K562 (cell line): ENCODE measurements at regions not wholly inside any gene's neighbourhood (a gene's known extent, or its start where the extent isn't known, plus 50 kb on each side); places are given as distances from the start of the nearest gene placed in this dataset.

Experiments used
- ATAC-seq: fragments of 200-7000 bp; cut with Tn5 transposase; 3 replicates; pipeline ENCODE4 v1.9.1; 2020; ENCODE audit warnings: moderate library complexity
- BruUV-seq: library from RNA; stranded (reverse); fragments of 400-500 nt; replicated peaks from 2 replicates; lab custom pipeline; 2021; lab: Mats Ljungman, UMichigan
- CTCF ChIA-PET: fragments of 300-600 bp; formaldehyde crosslinking; extraction: SDS; loops from one replicate; lab custom pipeline; 2021; ENCODE audit warnings: low intra/inter-chr PET ratio; lab: Yijun Ruan, JAX
- POLR2A ChIA-PET: fragments of 300-600, 350-650 bp; sonication (Branson Sonifier 250); formaldehyde crosslinking; extraction: SDS; loops from one replicate; lab custom pipeline; 2021; ENCODE audit warnings: antibody characterized with exemption, inconsistent platforms; lab: Yijun Ruan, JAX
- DNase-seq, 4 experiments: peaks; one replicate each; pipeline versions ENCODE4 v3.0.0 to v3.0.0-alpha.2; 2011 to 2018; ENCODE audit warnings: low spot score in 3 of 4, mixed read lengths in 3 of 4; ENCODE audit errors: extremely low read depth in 1 of 4
- FAIRE-seq: peaks from 2 replicates; lab custom pipeline; 2011; peaks lifted over from hg19 to GRCh38; lab: Jason Lieb, UNC
- H2AFZ ChIP-seq: 2 replicates; pipeline ENCODE4 v1.6.0; 2011; ENCODE audit warnings: low read depth, low read length, control low read depth, inconsistent platforms
- H3K27ac ChIP-seq: fragments of 200-600 bp; 3 replicates; pipeline ENCODE4 v1.8.0; 2011; ENCODE audit warnings: low read depth, mild to moderate bottlenecking, control low read depth, inconsistent platforms, low read length, moderate library complexity, mixed read lengths; ENCODE audit errors: extremely low read depth
- H3K27me3 ChIP-seq, 2 experiments: fragments of 300-600 bp in 1 of 2; 2 replicates in 1 of 2; 3 replicates in 1 of 2; pipeline versions ENCODE4 v1.6.0 to v1.8.0; 2011; ENCODE audit warnings: inconsistent platforms in 2 of 2, low read length in 2 of 2, mild to moderate bottlenecking in 1 of 2, mixed read lengths in 1 of 2, moderate library complexity in 1 of 2; ENCODE audit not compliant: control insufficient read depth in 2 of 2, insufficient read depth in 2 of 2
- H3K36me3 ChIP-seq: fragments of 300-600 bp; 3 replicates; pipeline ENCODE4 v1.8.0; 2011; ENCODE audit warnings: mild to moderate bottlenecking, low read length, inconsistent platforms; ENCODE audit not compliant: control insufficient read depth, insufficient read depth
- H3K4me1 ChIP-seq, 2 experiments: fragments of 200-600 bp in 1 of 2; replicated peaks in 1 of 2; 2 replicates in 1 of 2; 3 replicates in 1 of 2; pipeline versions ENCODE4 v1.5.1 to v1.8.0; 2011; ENCODE audit warnings: inconsistent platforms in 2 of 2, low read length in 2 of 2, mild to moderate bottlenecking in 1 of 2, mixed read lengths in 1 of 2, moderate library complexity in 1 of 2; ENCODE audit not compliant: control insufficient read depth in 2 of 2, insufficient read depth in 2 of 2
- H3K4me2 ChIP-seq: 2 replicates; pipeline ENCODE4 v1.6.1; 2011; ENCODE audit warnings: low read length, control low read depth, inconsistent platforms, mixed read lengths; ENCODE audit not compliant: insufficient read depth
- H3K4me3 ChIP-seq: fragments of 200-600 bp; sonication (generic), shearing (Covaris generic); 2 replicates; pipeline ENCODE4 v1.5.1; 2016; ENCODE audit warnings: control low read depth, inconsistent platforms
- H3K79me2 ChIP-seq: fragments of 200-600 bp; 3 replicates; pipeline ENCODE4 v1.8.0; 2011; ENCODE audit warnings: low read length, inconsistent platforms; ENCODE audit not compliant: control insufficient read depth, insufficient read depth
- H3K9ac ChIP-seq, 2 experiments: 2 replicates each; pipeline versions ENCODE4 v1.6.0 to v1.6.1; 2011; ENCODE audit warnings: low read depth in 2 of 2, low read length in 2 of 2, control low read depth in 1 of 2, inconsistent platforms in 1 of 2, mild to moderate bottlenecking in 1 of 2, mixed read lengths in 1 of 2; ENCODE audit not compliant: insufficient read depth in 1 of 2
- H3K9me1 ChIP-seq: one replicate; pipeline ENCODE4 v1.6.0; 2011; ENCODE audit warnings: inconsistent platforms, mild to moderate bottlenecking, low read length, moderate library complexity; ENCODE audit not compliant: control insufficient read depth, insufficient read depth
- H3K9me3 ChIP-seq: replicated peaks from 2 replicates; pipeline ENCODE4 v1.5.1; 2011; ENCODE audit warnings: low read depth, low read length, inconsistent platforms; ENCODE audit not compliant: control insufficient read depth, insufficient read depth
- H4K20me1 ChIP-seq: replicated peaks from 2 replicates; pipeline ENCODE4 v1.6.1; 2011; ENCODE audit warnings: low read length, inconsistent platforms, mixed read lengths; ENCODE audit not compliant: control insufficient read depth, insufficient read depth
- ATF1 ChIP-seq, 2 experiments: fragments of 450-650 bp in 1 of 2; IDR thresholded peaks; 2 replicates each; pipeline ENCODE4 v1.6.1; 2016; ENCODE audit warnings: missing compliant biosample characterization in 1 of 2, missing genetic modification characterization in 1 of 2
- BRD4 ChIP-seq: fragments of 200-600 bp; sonication (generic); IDR thresholded peaks from 2 replicates; pipeline ENCODE4 v1.6.1; 2017; ENCODE audit warnings: inconsistent platforms
- FIP1L1 ChIP-seq: fragments of 200-400 bp; formaldehyde crosslinking; IDR thresholded peaks from 2 replicates; pipeline ENCODE4 v1.6.1; 2018; ENCODE audit warnings: mild to moderate bottlenecking, low read depth, low read length; ENCODE audit not compliant: poor library complexity, severe bottlenecking
- FOXK1 ChIP-seq: sonication (generic); formaldehyde crosslinking; IDR thresholded peaks from 2 replicates; pipeline ENCODE4 v1.8.0; 2022; ENCODE audit warnings: missing genetic modification reagents, mild to moderate bottlenecking, borderline replicate concordance
- FUS ChIP-seq: fragments of 200-400 bp; formaldehyde crosslinking; optimal IDR thresholded peaks from 2 replicates; pipeline ENCODE3; 2017; ENCODE audit warnings: low read depth, low read length
- GTF2A2 ChIP-seq: IDR thresholded peaks from 2 replicates; pipeline ENCODE4 v1.6.1; 2016; ENCODE audit warnings: mild to moderate bottlenecking, missing genetic modification characterization, missing compliant biosample characterization
- KAT2B ChIP-seq: IDR thresholded peaks from one replicate; pipeline ENCODE4 v1.6.1; 2012; ENCODE audit warnings: low read depth, mild to moderate bottlenecking, control low read depth, inconsistent platforms, low read length, moderate library complexity
- KLF16 ChIP-seq: IDR thresholded peaks from 2 replicates; pipeline ENCODE4 v1.6.1; 2016; ENCODE audit warnings: antibody characterized with exemption
- MAZ ChIP-seq, 2 experiments: fragments of 450-650 bp in 1 of 2; sonication (generic) in 1 of 2; formaldehyde crosslinking; IDR thresholded peaks in 1 of 2; conservative IDR thresholded peaks in 1 of 2; 2 replicates each; pipeline versions ENCODE4 v1.4.0 to v1.5.0; 2020; ENCODE audit warnings: mild to moderate bottlenecking in 1 of 2, missing genetic modification reagents in 1 of 2
- MBD2 ChIP-seq: sonication (generic); IDR thresholded peaks from 2 replicates; pipeline ENCODE4 v1.6.1; 2016; ENCODE audit warnings: low read depth, borderline replicate concordance
- SNAPC5 ChIP-seq: fragments of 250-450 bp; sonication (Bioruptor Pico); IDR thresholded peaks from 2 replicates; pipeline ENCODE4 v1.8.0; 2021; ENCODE audit warnings: moderate library complexity, mild to moderate bottlenecking, inconsistent platforms
- TRIM24 ChIP-seq, 2 experiments: fragments of 450-650 bp; IDR thresholded peaks; 2 replicates each; pipeline ENCODE4 v1.6.1; 2016
- XRCC3 ChIP-seq: fragments of 450-650 bp; IDR thresholded peaks from 2 replicates; pipeline ENCODE4 v1.6.1; 2017; ENCODE audit warnings: mild to moderate bottlenecking, moderate library complexity
- ZBTB43 ChIP-seq: sonication (generic); formaldehyde crosslinking; IDR thresholded peaks from 2 replicates; pipeline ENCODE4 v1.8.0; 2023; ENCODE audit warnings: mild to moderate bottlenecking, missing genetic modification reagents
- ZNF639 ChIP-seq, 2 experiments: fragments of 200-800 bp in 1 of 2; sonication (Bioruptor generic) in 1 of 2; sonication (generic) in 1 of 2; formaldehyde crosslinking in 1 of 2; IDR thresholded peaks in 1 of 2; conservative IDR thresholded peaks in 1 of 2; 2 replicates each; pipeline versions ENCODE4 v1.5.0 to v1.6.1; 2016 to 2020; ENCODE audit warnings: missing compliant biosample characterization in 1 of 2, missing genetic modification characterization in 1 of 2, missing genetic modification reagents in 1 of 2
- ZNF77 ChIP-seq: fragments of 250-450 bp; sonication (Bioruptor Pico); IDR thresholded peaks from 2 replicates; pipeline ENCODE4 v1.5.0; 2020
- WGBS: fragments of 100-300 bp; shearing (Covaris generic); methylation state at CpG from one replicate; pipeline ENCODE4 v1.1.6; 2016; ENCODE audit warnings: low coverage, mixed read lengths; ENCODE audit not compliant: insufficient coverage; ENCODE audit errors: missing lambda C conversion rate; 5-methylcytosine and 5-hydroxymethylcytosine counted together
- in situ Hi-C: fragments of 300-500 bp; cut with MboI; formaldehyde crosslinking; loops from 4 replicates; pipeline ENCODE4 v1.15.0; 2018; ENCODE audit warnings: inconsistent platforms, mixed read lengths
- intact Hi-C: fragments of 100-400 bp; cut with micrococcal nuclease; formaldehyde crosslinking; loops from 2 replicates; pipeline ENCODE4 v1.14.2; 2022
- TF ChIP-seq, protein P1 (sequence below): fragments of 250-450 bp; sonication (Bioruptor Pico); IDR thresholded peaks from 2 replicates; pipeline ENCODE4 v1.5.0; 2021
- TF ChIP-seq, protein P2 (sequence below): fragments of 450-650 bp; IDR thresholded peaks from 2 replicates; pipeline ENCODE4 v1.6.1; 2014; ENCODE audit warnings: low read depth, mild to moderate bottlenecking, moderate library complexity, borderline replicate concordance

DNA sequence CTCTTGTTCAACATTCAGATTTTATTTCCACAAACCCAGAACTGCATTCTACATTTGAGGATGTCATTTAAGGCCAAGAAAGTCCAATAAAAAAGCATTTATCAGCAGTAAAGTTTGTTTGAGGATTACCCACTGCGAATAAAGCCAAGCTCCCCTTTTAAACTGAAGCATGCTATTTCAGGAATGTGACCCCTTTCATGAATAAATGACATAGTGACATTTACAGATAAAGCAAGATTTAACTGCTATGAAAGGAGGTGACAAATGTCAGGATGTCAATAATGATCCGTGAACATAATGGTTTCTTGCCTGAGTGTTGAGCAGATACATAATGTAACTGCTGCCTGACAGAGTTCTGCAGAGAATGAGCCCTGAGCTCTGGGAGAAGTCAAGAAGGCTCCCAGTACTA is 146.3 kb downstream of the TDRD15 start:
- H4K20me1 ChIP-seq: no peaks in the 10 kb centered on the region
- H3K4me2 ChIP-seq: no peak overlapping the region
- no peaks in the 10 kb centered on the region for H3K79me2 ChIP-seq
- ChIA-PET POLR2A (interaction anchor here (1.5 kb wide), 1 partner anchor 10 kb away, joined by 7 read pairs; no protein-coding TSS in a partner anchor), CTCF (no interaction called here)
- H3K4me3 ChIP-seq: no peak overlapping the region
- DNase-seq: no peak
- H3K9ac ChIP-seq: no peak overlapping the region
- H3K36me3 ChIP-seq: no peaks in the 10 kb centered on the region; the same call in 2 of the 3 replicates
- no peaks in the 10 kb centered on the region for H3K9me1 ChIP-seq
- in situ Hi-C loops: loop anchor here (25.0 kb wide), 1 partner anchor 608 kb away; the partner anchor contains the start of genes GDF7 and HS1BP3
- no peak for TF ChIP-seq FIP1L1
- no peak for TF ChIP-seq ATF1 (CRISPR knock-in tag; IDR thresholded peaks at IDR 0.05)
- TF ChIP-seq ATF1 (tag; IDR thresholded peaks at IDR 0.05): no peak
- no peak for TF ChIP-seq MAZ (CRISPR knock-in tag; conservative IDR thresholded peaks at IDR 0.05 in 1 of 2, IDR thresholded peaks at IDR 0.05 in 1 of 2)
- TF ChIP-seq KLF16: no peak
- TF ChIP-seq MBD2: no peak
- no peak for TF ChIP-seq FOXK1 (CRISPR knock-in tag)
- no peak for TF ChIP-seq TRIM24 (IDR thresholded peaks at IDR 0.05)
- TF ChIP-seq KAT2B: no peak
- TF ChIP-seq SNAPC5: no peak
- TF ChIP-seq FUS: no peak
- TF ChIP-seq, protein P1, sequence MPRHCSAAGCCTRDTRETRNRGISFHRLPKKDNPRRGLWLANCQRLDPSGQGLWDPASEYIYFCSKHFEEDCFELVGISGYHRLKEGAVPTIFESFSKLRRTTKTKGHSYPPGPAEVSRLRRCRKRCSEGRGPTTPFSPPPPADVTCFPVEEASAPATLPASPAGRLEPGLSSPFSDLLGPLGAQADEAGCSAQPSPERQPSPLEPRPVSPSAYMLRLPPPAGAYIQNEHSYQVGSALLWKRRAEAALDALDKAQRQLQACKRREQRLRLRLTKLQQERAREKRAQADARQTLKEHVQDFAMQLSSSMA (CRISPR knock-in tag): no peak
- no peak for TF ChIP-seq BRD4
- TF ChIP-seq GTF2A2 (tag): no peak
- TF ChIP-seq, protein P2, sequence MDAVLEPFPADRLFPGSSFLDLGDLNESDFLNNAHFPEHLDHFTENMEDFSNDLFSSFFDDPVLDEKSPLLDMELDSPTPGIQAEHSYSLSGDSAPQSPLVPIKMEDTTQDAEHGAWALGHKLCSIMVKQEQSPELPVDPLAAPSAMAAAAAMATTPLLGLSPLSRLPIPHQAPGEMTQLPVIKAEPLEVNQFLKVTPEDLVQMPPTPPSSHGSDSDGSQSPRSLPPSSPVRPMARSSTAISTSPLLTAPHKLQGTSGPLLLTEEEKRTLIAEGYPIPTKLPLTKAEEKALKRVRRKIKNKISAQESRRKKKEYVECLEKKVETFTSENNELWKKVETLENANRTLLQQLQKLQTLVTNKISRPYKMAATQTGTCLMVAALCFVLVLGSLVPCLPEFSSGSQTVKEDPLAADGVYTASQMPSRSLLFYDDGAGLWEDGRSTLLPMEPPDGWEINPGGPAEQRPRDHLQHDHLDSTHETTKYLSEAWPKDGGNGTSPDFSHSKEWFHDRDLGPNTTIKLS: no peak
- TF ChIP-seq ZNF639 (CRISPR knock-in tag; conservative IDR thresholded peaks at IDR 0.05 in 1 of 2, IDR thresholded peaks at IDR 0.05 in 1 of 2): no peak
- no peak for TF ChIP-seq XRCC3
- TF ChIP-seq ZNF77 (CRISPR knock-in tag): no peak
- no peak for TF ChIP-seq ZBTB43 (CRISPR knock-in tag)
- TF ChIP-seq, all 486 proteins: peak for 0
- 27% methylated on average over 2 of the region's 2 CpGs for WGBS
- Histone ChIP-seq H3K4me1 (no peaks in the 10 kb centered on the region; a peak in 1 of 5 replicates), H2AFZ (no peak overlapping the region), H3K27me3 (no peaks in the 10 kb centered on the region; a peak in 1 of 5 replicates), H3K27ac (no peak overlapping the region), H3K9me3 (no peaks in the 10 kb centered on the region)
- no peak for ATAC-seq
- no TSS peak for BruUV-seq
- intact Hi-C loops: loop anchor here (10.0 kb wide), 1 partner anchor 605 kb away; the partner anchor contains the start of gene GDF7
- FAIRE-seq: peak; percentile 42
